ENCODE measurements at regions not wholly inside any gene's neighbourhood (a gene's known extent, or its start where the extent isn't known, plus 50 kb on each side); places are given as distances from the start of the nearest gene placed in this dataset.

DNA sequence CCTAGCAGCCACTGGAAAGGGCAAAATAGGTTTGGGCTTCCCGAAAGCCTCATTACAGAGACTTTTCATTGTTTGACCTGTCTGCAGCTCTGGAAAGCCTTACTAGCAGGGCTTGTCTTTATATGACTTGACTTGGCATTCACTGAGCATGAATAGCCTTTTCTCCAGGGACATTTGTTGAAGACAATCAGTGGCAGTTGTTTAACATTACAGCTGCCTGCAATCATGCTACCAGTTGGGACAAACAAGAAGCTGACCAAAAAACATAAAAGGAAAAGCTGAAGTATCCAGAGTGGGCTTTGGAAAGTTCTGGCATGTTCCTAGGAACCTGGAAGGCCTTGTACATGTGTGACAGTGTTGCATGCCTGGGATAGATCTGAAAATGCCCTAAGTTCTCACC, 121.4 kb downstream of the KCNF1 start:
- FAIRE-seq = no peak
- Histone ChIP-seq H4K91ac (replicated peaks; ENCODE audit: insufficient read length, low read length) (no peak overlapping the region), H3K4me1 (replicated peaks in 1 of 4; ENCODE audit: control insufficient read depth in 3 of 4, insufficient read depth in 4 of 4, low read length in 3 of 4) (no peaks in the 10 kb centered on the region), H2BK20ac (ENCODE audit: low read length) (no peak overlapping the region), H3K9ac (replicated peaks in 1 of 4; ENCODE audit: extremely low read depth in 1 of 4, low read depth in 3 of 4, low read length in 3 of 4) (no peak overlapping the region), H3K36me3 (ENCODE audit: control insufficient read depth in 2 of 4, insufficient read depth in 4 of 4, low read length in 3 of 4) (no peaks in the 10 kb centered on the region), H4K20me1 (replicated peaks in 1 of 2; ENCODE audit: control insufficient read depth in 1 of 2, insufficient read depth in 2 of 2, low read length in 2 of 2) (no peaks in the 10 kb centered on the region), H3K23ac (ENCODE audit: insufficient read length) (no peak overlapping the region), H3K79me2 (ENCODE audit: control insufficient read depth in 1 of 2, insufficient read depth in 2 of 2, low read length in 2 of 2) (no peaks in the 10 kb centered on the region), H4K5ac (ENCODE audit: insufficient read length, low read depth, low read length) (no peak overlapping the region), H3K56ac (replicated peaks; ENCODE audit: insufficient read length, low read depth, low read length) (no peak overlapping the region), H3K79me1 (ENCODE audit: low read depth, low read length) (no peaks in the 10 kb centered on the region), H3K4me2 (ENCODE audit: insufficient read depth in 1 of 2, low read depth in 2 of 2, low read length in 2 of 2) (no peak overlapping the region), H3K23me2 (ENCODE audit: low read depth, low read length) (no peaks in the 10 kb centered on the region), H2AFZ (ENCODE audit: low read length) (no peak overlapping the region), H3K4me3 (ENCODE audit: extremely low read depth in 1 of 4, insufficient read depth in 2 of 4, low read depth in 3 of 4, low read length in 4 of 4) (no peak overlapping the region), H3K27ac (ENCODE audit: low read depth, low read length) (no peak overlapping the region), H2BK120ac (replicated peaks; ENCODE audit: low read depth, low read length) (no peak overlapping the region), H2BK12ac (ENCODE audit: low read depth, low read length) (no peak overlapping the region), H3K18ac (ENCODE audit: extremely low read depth, low read length) (no peak overlapping the region), H3K9me3 (ENCODE audit: insufficient read depth in 2 of 2, low read depth in 1 of 2, low read length in 1 of 2) (peaks cover 3 to 5% of the 10 kb centered on the region in 2 experiments; a peak in 1 of 4 replicates), H2AK5ac (ENCODE audit: low read depth, low read length) (no peak overlapping the region), H4K8ac (ENCODE audit: extremely low read depth, insufficient read depth, low read length) (no peak overlapping the region), H2BK15ac (ENCODE audit: low read length) (no peak overlapping the region), H3K4ac (replicated peaks; ENCODE audit: insufficient read length, low read depth, low read length) (no peak overlapping the region), H3K14ac (ENCODE audit: insufficient read length) (no peak overlapping the region), H3K27me3 (replicated peaks in 1 of 4; ENCODE audit: control insufficient read depth in 3 of 4, extremely low read depth in 1 of 4, insufficient read depth in 3 of 4, low read length in 3 of 4) (no peaks in the 10 kb centered on the region), H2BK5ac (ENCODE audit: low read depth, low read length) (no peak overlapping the region)
- ChIA-PET CTCF (ENCODE audit: partially characterized antibody) (interaction anchor here (1.1 to 1.2 kb wide), 2 partner anchors 10 to 12 kb away, joined by 3 to 4 read pairs; no protein-coding TSS in a partner anchor), POLR2A (ENCODE audit: partially characterized antibody) (no interaction called here)
- WGBS, 2 experiments (ENCODE audit: extremely low coverage in 1 of 2, insufficient coverage in 1 of 2, insufficient read length in 1 of 2, insufficient replicate concordance in 2 of 2, low coverage in 1 of 2, low lambda C conversion rate in 2 of 2, missing lambda C conversion rate in 1 of 2) = 88% methylated on average over 1 of the region's 1 CpG; no CpG with 5 or more reads in 1 of the 2 experiments
- no peak for DNase-seq (ENCODE audit: low read depth in 1 of 2, low spot score in 2 of 2)
- TF ChIP-seq NRF1 (IDR thresholded peaks at IDR 0.05; ENCODE audit: low read depth, low read length) (no peak), BRCA1 (IDR thresholded peaks at IDR 0.05; ENCODE audit: low read depth, low read length) (no peak), EGR1 (IDR thresholded peaks at IDR 0.05; ENCODE audit: borderline replicate concordance, low read depth, low read length) (no peak), RBBP5 (IDR thresholded peaks at IDR 0.05; ENCODE audit: borderline replicate concordance, low read depth, low read length) (no peak), SRF (IDR thresholded peaks at IDR 0.05; ENCODE audit: low read depth, low read length) (no peak)
- TF ChIP-seq, protein P1, sequence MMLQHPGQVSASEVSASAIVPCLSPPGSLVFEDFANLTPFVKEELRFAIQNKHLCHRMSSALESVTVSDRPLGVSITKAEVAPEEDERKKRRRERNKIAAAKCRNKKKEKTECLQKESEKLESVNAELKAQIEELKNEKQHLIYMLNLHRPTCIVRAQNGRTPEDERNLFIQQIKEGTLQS (IDR thresholded peaks at IDR 0.05; ENCODE audit: insufficient read depth, low read depth, low read length) = no peak
- TF ChIP-seq, protein P2, sequence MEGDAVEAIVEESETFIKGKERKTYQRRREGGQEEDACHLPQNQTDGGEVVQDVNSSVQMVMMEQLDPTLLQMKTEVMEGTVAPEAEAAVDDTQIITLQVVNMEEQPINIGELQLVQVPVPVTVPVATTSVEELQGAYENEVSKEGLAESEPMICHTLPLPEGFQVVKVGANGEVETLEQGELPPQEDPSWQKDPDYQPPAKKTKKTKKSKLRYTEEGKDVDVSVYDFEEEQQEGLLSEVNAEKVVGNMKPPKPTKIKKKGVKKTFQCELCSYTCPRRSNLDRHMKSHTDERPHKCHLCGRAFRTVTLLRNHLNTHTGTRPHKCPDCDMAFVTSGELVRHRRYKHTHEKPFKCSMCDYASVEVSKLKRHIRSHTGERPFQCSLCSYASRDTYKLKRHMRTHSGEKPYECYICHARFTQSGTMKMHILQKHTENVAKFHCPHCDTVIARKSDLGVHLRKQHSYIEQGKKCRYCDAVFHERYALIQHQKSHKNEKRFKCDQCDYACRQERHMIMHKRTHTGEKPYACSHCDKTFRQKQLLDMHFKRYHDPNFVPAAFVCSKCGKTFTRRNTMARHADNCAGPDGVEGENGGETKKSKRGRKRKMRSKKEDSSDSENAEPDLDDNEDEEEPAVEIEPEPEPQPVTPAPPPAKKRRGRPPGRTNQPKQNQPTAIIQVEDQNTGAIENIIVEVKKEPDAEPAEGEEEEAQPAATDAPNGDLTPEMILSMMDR (IDR thresholded peaks at IDR 0.05; ENCODE audit: control extremely low read depth in 1 of 3, insufficient read depth in 1 of 3, low read depth in 1 of 3, low read length in 3 of 3) = no peak
- TF ChIP-seq, protein P3, sequence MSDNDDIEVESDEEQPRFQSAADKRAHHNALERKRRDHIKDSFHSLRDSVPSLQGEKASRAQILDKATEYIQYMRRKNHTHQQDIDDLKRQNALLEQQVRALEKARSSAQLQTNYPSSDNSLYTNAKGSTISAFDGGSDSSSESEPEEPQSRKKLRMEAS (IDR thresholded peaks at IDR 0.05) = no peak
- TF ChIP-seq, protein P4, sequence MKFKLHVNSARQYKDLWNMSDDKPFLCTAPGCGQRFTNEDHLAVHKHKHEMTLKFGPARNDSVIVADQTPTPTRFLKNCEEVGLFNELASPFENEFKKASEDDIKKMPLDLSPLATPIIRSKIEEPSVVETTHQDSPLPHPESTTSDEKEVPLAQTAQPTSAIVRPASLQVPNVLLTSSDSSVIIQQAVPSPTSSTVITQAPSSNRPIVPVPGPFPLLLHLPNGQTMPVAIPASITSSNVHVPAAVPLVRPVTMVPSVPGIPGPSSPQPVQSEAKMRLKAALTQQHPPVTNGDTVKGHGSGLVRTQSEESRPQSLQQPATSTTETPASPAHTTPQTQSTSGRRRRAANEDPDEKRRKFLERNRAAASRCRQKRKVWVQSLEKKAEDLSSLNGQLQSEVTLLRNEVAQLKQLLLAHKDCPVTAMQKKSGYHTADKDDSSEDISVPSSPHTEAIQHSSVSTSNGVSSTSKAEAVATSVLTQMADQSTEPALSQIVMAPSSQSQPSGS (IDR thresholded peaks at IDR 0.05; ENCODE audit: low read length) = no peak

Data from H1 (cell line).